ENCODE measurements at regions not wholly inside any gene's neighbourhood (a gene's known extent, or its start where the extent isn't known, plus 50 kb on each side); places are given as distances from the start of the nearest gene placed in this dataset.

DNA sequence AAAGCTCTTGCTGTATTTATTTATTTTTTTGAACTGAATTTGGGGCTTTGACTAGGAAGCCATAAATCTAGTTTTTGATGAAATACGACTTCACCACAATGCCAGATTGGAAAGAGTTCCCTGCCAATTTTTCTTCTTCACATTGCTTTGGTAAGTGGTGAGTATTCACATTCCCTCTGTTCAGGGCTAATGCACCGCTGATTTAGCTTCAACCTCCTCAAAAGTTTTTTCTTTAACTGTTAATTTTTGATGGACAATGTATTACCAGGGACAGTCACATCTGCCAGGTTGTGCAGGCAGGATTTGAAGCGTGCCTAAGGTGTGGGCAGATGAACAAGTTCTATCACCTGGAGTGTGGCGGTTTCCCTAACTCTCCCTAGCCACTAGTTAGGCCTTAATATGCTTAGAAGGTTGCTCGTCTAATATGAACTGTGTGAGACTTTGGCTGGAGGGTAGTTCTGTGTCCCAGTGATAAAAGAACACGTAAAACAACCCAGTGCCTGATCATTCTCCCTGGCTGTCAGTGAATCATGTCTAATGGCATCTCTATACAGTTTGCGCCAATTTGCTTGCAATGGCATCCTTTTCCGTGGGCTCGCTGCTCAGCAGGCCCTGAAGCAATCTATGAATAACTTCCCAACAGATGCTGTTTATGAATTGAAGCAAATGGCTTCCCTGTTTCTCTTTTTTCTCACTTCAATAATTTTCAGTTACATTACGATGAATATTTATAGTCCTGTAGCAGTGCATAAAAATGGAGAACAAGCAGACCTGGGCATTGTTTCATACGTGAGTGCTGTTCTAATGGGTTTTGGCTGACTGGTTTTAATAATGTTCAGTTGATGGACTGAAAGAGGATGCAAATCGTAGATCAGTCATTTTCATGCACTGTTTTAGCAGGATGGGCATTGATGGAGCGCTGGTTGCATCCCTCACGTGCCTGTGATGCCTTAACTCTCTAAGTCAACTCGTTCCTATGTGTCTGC lies 243.2 kb upstream of the SUCLG2 start:
- H3K4me3 ChIP-seq = no peak overlapping the region
- no peak overlapping the region for H3K27ac ChIP-seq
- intact Hi-C loops (cut with DNase I) = no loop called here
- H3K36me3 ChIP-seq (replicated peaks in 1 of 2) = no peaks in the 10 kb centered on the region
- H3K27me3 ChIP-seq = no peaks in the 10 kb centered on the region
- 82 to 88% (median 86%) methylated on average over 15 of the region's 15 CpGs for WGBS, 4 donors
- no peak for DNase-seq
- H3K4me1 ChIP-seq (replicated peaks in 1 of 2) = no peaks in the 10 kb centered on the region
- H3K9me3 ChIP-seq (replicated peaks in 1 of 3) = no peaks in the 10 kb centered on the region
- no peak for TF ChIP-seq POLR2A (IDR thresholded peaks at IDR 0.05)
- no peak for TF ChIP-seq CTCF (IDR thresholded peaks at IDR 0.05)

DNA sequence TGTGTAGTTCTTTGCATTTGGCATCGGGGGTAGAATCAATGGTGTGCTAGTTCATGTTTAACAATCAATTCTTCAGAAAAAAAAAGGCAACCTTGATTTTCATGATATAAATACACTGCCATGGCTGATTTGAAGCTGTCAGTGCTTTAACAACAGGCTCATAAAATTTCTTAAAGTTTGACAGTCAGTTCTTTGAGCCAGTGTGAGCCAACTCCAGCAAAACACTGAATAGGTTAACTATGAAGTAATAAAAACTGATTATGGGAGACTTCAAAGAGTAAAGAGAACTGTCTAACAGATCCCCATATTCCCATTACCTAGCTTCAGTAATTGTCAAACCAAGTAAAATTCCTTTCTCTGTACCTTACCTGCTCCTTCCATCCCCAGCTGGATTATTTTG lies 241.7 kb upstream of the SUCLG2 start:
- WGBS, 4 donors = 79 to 100% (median 85%) methylated on average over 1 of the region's 1 CpG
- Histone ChIP-seq H3K27ac (no peak overlapping the region), H3K9me3 (replicated peaks in 1 of 3) (no peaks in the 10 kb centered on the region), H3K36me3 (replicated peaks in 1 of 2) (no peaks in the 10 kb centered on the region), H3K27me3 (no peaks in the 10 kb centered on the region), H3K4me1 (replicated peaks in 1 of 2) (no peaks in the 10 kb centered on the region), H3K4me3 (no peak overlapping the region)
- intact Hi-C loops (cut with DNase I) = no loop called here
- no peak for DNase-seq
- TF ChIP-seq POLR2A (IDR thresholded peaks at IDR 0.05) = no peak
- no peak for TF ChIP-seq CTCF (IDR thresholded peaks at IDR 0.05)

- Histone ChIP-seq H3K4me1 (replicated peaks in 1 of 2) (no peaks in the 10 kb centered on the region), H3K4me3 (no peak overlapping the region), H3K27me3 (no peaks in the 10 kb centered on the region), H3K9me3 (replicated peaks in 1 of 3) (no peaks in the 10 kb centered on the region), H3K27ac (no peak overlapping the region), H3K36me3 (replicated peaks in 1 of 2) (no peaks in the 10 kb centered on the region)
- DNase-seq = no peak
- no peak for TF ChIP-seq CTCF (IDR thresholded peaks at IDR 0.05)
- no peak for TF ChIP-seq POLR2A (IDR thresholded peaks at IDR 0.05)
- intact Hi-C loops (cut with DNase I) = no loop called here
- 86 to 92% (median 91%) methylated on average over 4 of the region's 4 CpGs for WGBS, 4 donors
Observed at GRCh38 chr3:67894510-67894909, 240.1 kb upstream of the SUCLG2 start.

GRCh38 chr3:67884345-67884744 lies 229.9 kb upstream of the SUCLG2 start:
- intact Hi-C loops (cut with DNase I) = no loop called here
- WGBS, 4 donors = 65 to 85% (median 75%) methylated on average over 1 of the region's 1 CpG
- no peak for TF ChIP-seq CTCF (IDR thresholded peaks at IDR 0.05)
- TF ChIP-seq POLR2A (IDR thresholded peaks at IDR 0.05) = no peak

More at GRCh38 chr3:67884345-67884744, 229.9 kb upstream of the SUCLG2 start:
- no peak overlapping the region for H3K4me3 ChIP-seq
- H3K27me3 ChIP-seq = no peaks in the 10 kb centered on the region
- no peaks in the 10 kb centered on the region for H3K36me3 ChIP-seq (replicated peaks in 1 of 2)
- H3K4me1 ChIP-seq (replicated peaks in 1 of 2) = no peaks in the 10 kb centered on the region
- H3K9me3 ChIP-seq (replicated peaks in 1 of 3) = no peaks in the 10 kb centered on the region
- DNase-seq = no peak
- H3K27ac ChIP-seq = no peak overlapping the region
